ENCODE measurements at regions not wholly inside any gene's neighbourhood (a gene's known extent, or its start where the extent isn't known, plus 50 kb on each side); places are given as distances from the start of the nearest gene placed in this dataset.

DNA sequence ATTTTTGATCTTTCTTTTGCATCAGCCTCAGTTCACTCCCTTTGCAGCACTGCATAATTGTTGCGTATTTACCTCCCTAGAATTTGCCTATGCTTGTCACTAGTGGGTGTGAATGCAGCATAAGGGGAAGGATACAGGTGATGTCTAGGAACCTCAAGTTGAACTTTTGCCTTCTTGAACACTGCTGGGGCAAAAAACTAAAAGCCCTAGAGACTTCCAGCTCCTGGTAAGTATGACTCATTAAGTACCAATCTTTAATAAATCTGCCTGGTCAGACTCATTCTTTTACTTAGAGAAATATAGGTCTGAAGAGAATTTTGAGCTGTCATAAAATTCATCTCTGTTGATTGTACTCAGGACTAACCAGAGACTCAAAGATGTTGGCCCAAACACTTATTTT is 547.3 kb upstream of the FANCL start:
- TF ChIP-seq GATA3 (IDR thresholded peaks at IDR 0.05; ENCODE audit: low read depth, low read length) = no peak
- TF ChIP-seq GATA2 (IDR thresholded peaks at IDR 0.05; ENCODE audit: low read depth, low read length) = no peak
